H1 (cell line): ENCODE measurements at regions not wholly inside any gene's neighbourhood (a gene's known extent, or its start where the extent isn't known, plus 50 kb on each side); places are given as distances from the start of the nearest gene placed in this dataset.
A peak's percentile ranks its signal among the peaks of the same experiment; 100 is the strongest.

Experiments used
- CTCF ChIA-PET: fragments of 300-600 bp; sonication (Branson Sonifier 250); formaldehyde crosslinking; loops from one replicate; lab custom pipeline; 2021; ENCODE audit not compliant: partially characterized antibody; lab: Charles Lee
- POLR2A ChIA-PET: fragments of 300-600 bp; sonication (Branson Sonifier 250); formaldehyde crosslinking; loops from one replicate; lab custom pipeline; 2021; ENCODE audit warnings: inconsistent platforms; ENCODE audit not compliant: partially characterized antibody; lab: Charles Lee
- DNase-seq, 2 experiments: peaks; one replicate each; pipeline versions ENCODE4 v3.0.0 to v3.0.0-alpha.2; 2010 to 2022; ENCODE audit warnings: low spot score in 2 of 2, low read depth in 1 of 2, mixed read lengths in 1 of 2
- FAIRE-seq: peaks from 2 replicates; lab custom pipeline; 2011; peaks lifted over from hg19 to GRCh38; lab: Jason Lieb, UNC
- H2AFZ ChIP-seq: 2 replicates; pipeline ENCODE4 v1.8.1; 2012; ENCODE audit warnings: low read length, inconsistent platforms
- H2AK5ac ChIP-seq: 2 replicates; pipeline ENCODE4 v1.6.1; 2013; ENCODE audit warnings: low read depth, low read length
- H2BK120ac ChIP-seq: replicated peaks from 2 replicates; pipeline ENCODE3; 2013; ENCODE audit warnings: low read depth, low read length, inconsistent platforms
- H2BK12ac ChIP-seq: 2 replicates; pipeline ENCODE4 v1.6.1; 2013; ENCODE audit warnings: low read depth, low read length
- H2BK15ac ChIP-seq: 2 replicates; pipeline ENCODE4 v1.6.1; 2013; ENCODE audit warnings: low read length
- H2BK20ac ChIP-seq: 2 replicates; pipeline ENCODE4 v1.6.1; 2013; ENCODE audit warnings: low read length
- H2BK5ac ChIP-seq: 2 replicates; pipeline ENCODE4 v1.6.1; 2013; ENCODE audit warnings: low read depth, low read length
- H3K14ac ChIP-seq: 2 replicates; pipeline ENCODE4 v1.6.1; 2013; ENCODE audit warnings: inconsistent platforms; ENCODE audit not compliant: insufficient read length
- H3K18ac ChIP-seq: 2 replicates; pipeline ENCODE4 v1.6.1; 2013; ENCODE audit warnings: low read length; ENCODE audit errors: extremely low read depth
- H3K23ac ChIP-seq: 2 replicates; pipeline ENCODE4 v1.6.1; 2013; ENCODE audit warnings: inconsistent platforms; ENCODE audit not compliant: insufficient read length
- H3K23me2 ChIP-seq: 2 replicates; pipeline ENCODE4 v1.6.1; 2013; ENCODE audit warnings: low read depth, low read length
- H3K27ac ChIP-seq: 2 replicates; pipeline ENCODE4 v1.6.1; 2011; ENCODE audit warnings: low read depth, low read length, inconsistent platforms
- H3K27me3 ChIP-seq, 4 experiments: replicated peaks in 1 of 4; 1 replicate in 1 of 4; 2 replicates in 3 of 4; pipeline versions ENCODE4 v1.6.1 to v1.8.1; 2011 to 2013; ENCODE audit warnings: low read length in 3 of 4, mild to moderate bottlenecking in 3 of 4, inconsistent platforms in 2 of 4, mixed read lengths in 2 of 4, moderate library complexity in 1 of 4; ENCODE audit not compliant: control insufficient read depth in 3 of 4, insufficient read depth in 3 of 4; ENCODE audit errors: extremely low read depth in 1 of 4
- H3K36me3 ChIP-seq, 4 experiments: 2 replicates each; pipeline versions ENCODE4 v1.6.1 to v1.8.1; 2011 to 2013; ENCODE audit warnings: mild to moderate bottlenecking in 4 of 4, low read length in 3 of 4, moderate library complexity in 2 of 4, control low read depth in 1 of 4, inconsistent platforms in 1 of 4; ENCODE audit not compliant: insufficient read depth in 4 of 4, control insufficient read depth in 2 of 4
- H3K4ac ChIP-seq: replicated peaks from 2 replicates; pipeline ENCODE3; 2013; ENCODE audit warnings: low read length, low read depth, mixed read lengths, inconsistent platforms; ENCODE audit not compliant: insufficient read length
- H3K4me1 ChIP-seq, 4 experiments: replicated peaks in 1 of 4; 1 replicate in 1 of 4; 2 replicates in 3 of 4; pipeline versions ENCODE4 v1.6.1 to v1.8.1; 2011 to 2013; ENCODE audit warnings: low read length in 3 of 4, inconsistent platforms in 2 of 4, mixed read lengths in 1 of 4; ENCODE audit not compliant: insufficient read depth in 4 of 4, control insufficient read depth in 3 of 4
- H3K4me2 ChIP-seq, 2 experiments: 2 replicates each; pipeline versions ENCODE4 v1.6.1 to v1.8.1; 2011 to 2013; ENCODE audit warnings: low read depth in 2 of 2, low read length in 2 of 2, control low read depth in 1 of 2, inconsistent platforms in 1 of 2, mild to moderate bottlenecking in 1 of 2; ENCODE audit not compliant: insufficient read depth in 1 of 2
- H3K4me3 ChIP-seq, 4 experiments: fragments of 200-600, 300-600 bp in 1 of 4; sonication (generic), shearing (Covaris generic), sonication (Bioruptor Twin) in 1 of 4; 2 replicates each; pipeline versions ENCODE4 v1.5.1 to v1.8.1; 2011 to 2016; ENCODE audit warnings: low read length in 4 of 4, low read depth in 3 of 4, control low read depth in 2 of 4, inconsistent platforms in 2 of 4, mild to moderate bottlenecking in 2 of 4, mixed read lengths in 1 of 4, moderate library complexity in 1 of 4; ENCODE audit not compliant: insufficient read depth in 2 of 4; ENCODE audit errors: extremely low read depth in 1 of 4
- H3K56ac ChIP-seq: replicated peaks from 2 replicates; pipeline ENCODE3; 2013; ENCODE audit warnings: low read depth, mild to moderate bottlenecking, mixed read lengths, low read length, inconsistent platforms; ENCODE audit not compliant: insufficient read length
- H3K79me1 ChIP-seq: 2 replicates; pipeline ENCODE4 v1.6.1; 2013; ENCODE audit warnings: low read depth, low read length, control low read depth
- H3K79me2 ChIP-seq, 2 experiments: 2 replicates each; pipeline versions ENCODE4 v1.6.1 to v1.8.1; 2012 to 2013; ENCODE audit warnings: low read length in 2 of 2, mild to moderate bottlenecking in 2 of 2, inconsistent platforms in 1 of 2; ENCODE audit not compliant: insufficient read depth in 2 of 2, control insufficient read depth in 1 of 2
- H3K9ac ChIP-seq, 4 experiments: replicated peaks in 1 of 4; 1 replicate in 1 of 4; 2 replicates in 3 of 4; pipeline versions ENCODE4 v1.6.1 to v1.8.1; 2011 to 2013; ENCODE audit warnings: low read depth in 3 of 4, low read length in 3 of 4, control low read depth in 2 of 4, mild to moderate bottlenecking in 2 of 4, moderate library complexity in 2 of 4, inconsistent platforms in 1 of 4; ENCODE audit errors: extremely low read depth in 1 of 4
- H3K9me3 ChIP-seq, 2 experiments: 2 replicates each; pipeline versions ENCODE4 v1.6.1 to v1.8.1; 2012 to 2013; ENCODE audit warnings: mild to moderate bottlenecking in 2 of 2, moderate library complexity in 2 of 2, control low read depth in 1 of 2, inconsistent platforms in 1 of 2, low read depth in 1 of 2, low read length in 1 of 2, mixed read lengths in 1 of 2; ENCODE audit not compliant: insufficient read depth in 2 of 2
- H4K20me1 ChIP-seq, 2 experiments: replicated peaks in 1 of 2; 2 replicates each; pipeline versions ENCODE3 to v1.8.1; 2011 to 2013; ENCODE audit warnings: inconsistent platforms in 2 of 2, low read length in 2 of 2, mild to moderate bottlenecking in 1 of 2; ENCODE audit not compliant: insufficient read depth in 2 of 2, control insufficient read depth in 1 of 2
- H4K5ac ChIP-seq: 2 replicates; pipeline ENCODE4 v1.6.1; 2013; ENCODE audit warnings: low read length, low read depth, mixed read lengths, inconsistent platforms; ENCODE audit not compliant: insufficient read length
- H4K8ac ChIP-seq: 2 replicates; pipeline ENCODE4 v1.8.0; 2013; ENCODE audit warnings: mild to moderate bottlenecking, moderate library complexity, low read length, inconsistent platforms; ENCODE audit not compliant: insufficient read depth; ENCODE audit errors: extremely low read depth
- H4K91ac ChIP-seq: replicated peaks from 2 replicates; pipeline ENCODE3; 2013; ENCODE audit warnings: low read length, mixed read lengths, inconsistent platforms; ENCODE audit not compliant: insufficient read length
- CBX5 ChIP-seq: fragments of 300-800, 300-1000 bp; sonication (generic); IDR thresholded peaks from 2 replicates; pipeline ENCODE4 v1.7.1; 2016; ENCODE audit warnings: antibody characterized with exemption, low read length, low read depth
- CTBP2 ChIP-seq: IDR thresholded peaks from 2 replicates; pipeline ENCODE4 v1.7.0; 2011; ENCODE audit warnings: borderline replicate concordance, mild to moderate bottlenecking, moderate library complexity, mixed read lengths, low read length; ENCODE audit not compliant: insufficient read depth, insufficient read length
- KDM4A ChIP-seq: IDR thresholded peaks from one replicate; pipeline ENCODE4 v1.7.1; 2012; ENCODE audit warnings: low read depth, mild to moderate bottlenecking, moderate library complexity, low read length, inconsistent platforms; ENCODE audit not compliant: severe bottlenecking
- KDM5A ChIP-seq: fragments of 200-600 bp; IDR thresholded peaks from 2 replicates; pipeline ENCODE4 v1.7.1; 2012; ENCODE audit warnings: mild to moderate bottlenecking, low read length, inconsistent platforms, mixed read lengths
- MAFK ChIP-seq: IDR thresholded peaks from 2 replicates; pipeline ENCODE4 v1.6.1; 2012; ENCODE audit warnings: low read depth, mild to moderate bottlenecking, improper control_type of control experiment, low read length
- NRF1 ChIP-seq: IDR thresholded peaks from 2 replicates; pipeline ENCODE4 v1.6.1; 2011; ENCODE audit warnings: mild to moderate bottlenecking, low read depth, low read length, improper control_type of control experiment
- PHF8 ChIP-seq: fragments of 200-600 bp; sonication (generic); conservative IDR thresholded peaks from 2 replicates; pipeline ENCODE4 v1.7.1; 2012; ENCODE audit warnings: low read depth, mild to moderate bottlenecking, inconsistent platforms, low read length, moderate library complexity
- POLR2AphosphoS5 ChIP-seq: IDR thresholded peaks from 2 replicates; pipeline ENCODE4 v1.6.1; 2011; ENCODE audit warnings: low read depth, low read length
- POU5F1 ChIP-seq: IDR thresholded peaks from 2 replicates; pipeline ENCODE4 v1.6.1; 2011; ENCODE audit warnings: low read depth, mild to moderate bottlenecking, low read length, moderate library complexity
- RNF2 ChIP-seq: fragments of 200-900, 300-1000 bp; sonication (generic); IDR thresholded peaks from 2 replicates; pipeline ENCODE4 v1.7.1; 2016; ENCODE audit warnings: borderline replicate concordance, low read depth, mild to moderate bottlenecking, antibody characterized with exemption, low read length; ENCODE audit not compliant: poor library complexity, severe bottlenecking; ENCODE audit errors: missing control alignments
- SAP30 ChIP-seq: fragments of 300-600 bp; sonication (generic); IDR thresholded peaks from 2 replicates; pipeline ENCODE4 v1.7.1; 2012; ENCODE audit warnings: low read length, moderate library complexity, mild to moderate bottlenecking, inconsistent platforms; ENCODE audit not compliant: insufficient read depth, insufficient replicate concordance
- SIRT6 ChIP-seq: IDR thresholded peaks from one replicate; pipeline ENCODE4 v1.7.1; 2012; ENCODE audit warnings: low read length, inconsistent platforms
- SIX5 ChIP-seq: IDR thresholded peaks from 2 replicates; pipeline ENCODE4 v1.6.1; 2011; ENCODE audit warnings: mild to moderate bottlenecking, low read depth, low read length
- SP1 ChIP-seq: IDR thresholded peaks from 2 replicates; pipeline ENCODE4 v1.6.1; 2011; ENCODE audit warnings: low read depth, low read length
- TBP ChIP-seq: IDR thresholded peaks from 2 replicates; pipeline ENCODE4 v1.6.1; 2011; ENCODE audit warnings: low read depth, low read length, improper control_type of control experiment
- WGBS, 2 experiments: shearing (Covaris generic) in 1 of 2; methylation state at CpG; one replicate each; pipeline versions ENCODE4 v1.1.6 to v1.1.7; 2013 to 2015; ENCODE audit warnings: low lambda C conversion rate in 2 of 2, mixed read lengths in 2 of 2, inconsistent platforms in 1 of 2, low coverage in 1 of 2, missing lambda C conversion rate in 1 of 2; ENCODE audit not compliant: insufficient replicate concordance in 2 of 2, insufficient coverage in 1 of 2, insufficient read length in 1 of 2; ENCODE audit errors: extremely low coverage in 1 of 2, missing lambda C conversion rate in 1 of 2; 5-methylcytosine and 5-hydroxymethylcytosine counted together

DNA sequence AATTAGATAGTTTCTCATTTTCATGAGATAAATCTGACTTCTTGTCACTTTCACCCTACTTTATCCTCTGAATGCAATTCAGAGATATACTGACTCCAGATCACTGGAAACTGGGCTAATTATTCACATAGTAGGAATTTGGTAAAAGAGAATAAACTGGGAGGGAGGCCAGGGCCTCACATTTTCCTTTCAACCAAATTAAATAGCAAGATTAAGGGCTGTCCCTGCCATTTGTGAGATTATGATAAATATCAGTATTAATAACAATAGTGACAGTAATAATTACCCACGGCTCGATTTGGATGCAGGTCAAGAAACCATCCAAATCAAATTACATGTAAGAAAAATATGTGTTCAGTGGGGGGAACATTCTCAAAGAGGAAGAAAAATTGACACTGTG, 140.5 kb downstream of the CD83 start:
- Histone ChIP-seq H3K18ac (no peak overlapping the region), H3K79me1 (no peaks in the 10 kb centered on the region), H3K4ac (no peak overlapping the region), H3K36me3 (no peaks in the 10 kb centered on the region), H2BK15ac (peak overlapping the region; percentile 20; the same call in 1 of the 2 replicates), H2BK5ac (no peak overlapping the region), H2AK5ac (no peak overlapping the region), H4K91ac (no peak overlapping the region), H3K9me3 (peaks cover 0 to 4% of the 10 kb centered on the region in 2 experiments; a peak in 1 of 4 replicates), H3K23me2 (no peaks in the 10 kb centered on the region), H3K27ac (no peak overlapping the region), H4K8ac (no peak overlapping the region), H3K56ac (no peak overlapping the region), H3K4me1 (peaks cover 3 to 8% (median 4%) of the 10 kb centered on the region in 4 experiments; a peak in 5 of 7 replicates), H2BK12ac (no peak overlapping the region), H3K4me3 (no peak overlapping the region), H3K9ac (no peak overlapping the region), H3K4me2 (no peak overlapping the region), H3K23ac (no peak overlapping the region), H4K5ac (no peak overlapping the region), H4K20me1 (no peaks in the 10 kb centered on the region), H2AFZ (no peak overlapping the region), H3K27me3 (no peaks in the 10 kb centered on the region), H3K79me2 (no peaks in the 10 kb centered on the region), H2BK120ac (no peak overlapping the region), H2BK20ac (no peak overlapping the region), H3K14ac (no peak overlapping the region)
- DNase-seq (no peak), FAIRE-seq (no peak)
- no peak for TF ChIP-seq PHF8
- TF ChIP-seq KDM5A = no peak
- no peak for TF ChIP-seq SP1
- no peak for TF ChIP-seq POU5F1
- no peak for TF ChIP-seq NRF1
- no peak for TF ChIP-seq KDM4A
- TF ChIP-seq TBP = no peak
- TF ChIP-seq RNF2 = no peak
- TF ChIP-seq MAFK = no peak
- TF ChIP-seq CBX5 = no peak
- TF ChIP-seq POLR2AphosphoS5 = no peak
- TF ChIP-seq SAP30 = no peak
- no peak for TF ChIP-seq CTBP2
- no peak for TF ChIP-seq SIX5
- no peak for TF ChIP-seq SIRT6
- 92% methylated on average over 2 of the region's 2 CpGs; no CpG with 5 or more reads in 1 of the 2 experiments for WGBS, 2 experiments
- POLR2A ChIA-PET = no interaction called here
- CTCF ChIA-PET = interaction anchor here (0.5 to 1.4 kb wide), 2 partner anchors 24 to 69 kb away, joined by 3 to 4 read pairs; no protein-coding TSS in a partner anchor
